A549 (cell line): ENCODE measurements at regions not wholly inside any gene's neighbourhood (a gene's known extent, or its start where the extent isn't known, plus 50 kb on each side); places are given as distances from the start of the nearest gene placed in this dataset.

Experiments
- ATAC-seq, 2 experiments: fragments of 200-7000 bp in 1 of 2; fragments of >200 bp in 1 of 2; cut with Nextera tagmentation in 1 of 2; cut with Tn5 transposase in 1 of 2; 3 replicates each; pipeline versions ENCODE4 v1.8.0 to v1.9.1; 2018 to 2020; ENCODE audit warnings: mild to moderate bottlenecking in 1 of 2, moderate library complexity in 1 of 2
- CTCF ChIA-PET: fragments of 300-600 bp; sonication (Branson Sonifier 250); formaldehyde crosslinking; extraction: SDS; loops from one replicate; lab custom pipeline; 2021; ENCODE audit warnings: antibody characterized with exemption, inconsistent platforms; lab: Yijun Ruan, JAX
- POLR2A ChIA-PET: fragments of 350-600 bp; formaldehyde crosslinking; extraction: SDS; loops from one replicate; lab custom pipeline; 2021; ENCODE audit warnings: antibody characterized with exemption, inconsistent platforms; lab: Yijun Ruan, JAX
- DNase-seq, 2 experiments: peaks; one replicate each; pipeline versions ENCODE4 v3.0.0 to v3.0.0-alpha.2; 2011 to 2016; ENCODE audit warnings: low read depth in 1 of 2, low spot score in 1 of 2
- FAIRE-seq: peaks from 2 replicates; lab custom pipeline; 2011; peaks lifted over from hg19 to GRCh38; lab: Jason Lieb, UNC
- H3K27ac ChIP-seq, 2 experiments: fragments of >200 bp; sonication (Bioruptor Twin); formaldehyde crosslinking; 3 replicates each; pipeline ENCODE4 v1.5.1; 2016 to 2017
- H3K4me1 ChIP-seq: fragments of >200 bp; sonication (Bioruptor Twin); formaldehyde crosslinking; 3 replicates; pipeline ENCODE4 v1.6.1; 2016
- H3K4me2 ChIP-seq: fragments of >200 bp; sonication (Bioruptor Twin); formaldehyde crosslinking; 3 replicates; pipeline ENCODE4 v1.6.1; 2016
- H3K4me3 ChIP-seq: fragments of >200 bp; sonication (Bioruptor Twin); formaldehyde crosslinking; 3 replicates; pipeline ENCODE4 v1.5.1; 2016
- H3K9me3 ChIP-seq: fragments of >200 bp; sonication (Bioruptor Twin); formaldehyde crosslinking; 3 replicates; pipeline ENCODE4 v1.6.1; 2016
- BCL3 ChIP-seq: fragments of >200 bp; sonication (Bioruptor Twin); formaldehyde crosslinking; IDR thresholded peaks from 3 replicates; pipeline ENCODE4 v1.6.1; 2016
- CBX8 ChIP-seq: fragments of 200-600 bp; sonication (generic); IDR thresholded peaks from 2 replicates; pipeline ENCODE4 v1.6.1; 2016
- CHD4 ChIP-seq: fragments of 200-600 bp; sonication (generic); IDR thresholded peaks from 2 replicates; pipeline ENCODE4 v1.6.1; 2016; ENCODE audit warnings: antibody characterized with exemption, mild to moderate bottlenecking, borderline replicate concordance
- ELK1 ChIP-seq: fragments of 150-350 bp; IDR thresholded peaks from 2 replicates; pipeline ENCODE4 v1.6.1; 2014; ENCODE audit warnings: low read depth, mild to moderate bottlenecking, low read length
- FOSB ChIP-seq: fragments of 250-450 bp; sonication (Bioruptor Pico); IDR thresholded peaks from 2 replicates; pipeline ENCODE4 v1.5.0; 2020; ENCODE audit warnings: mild to moderate bottlenecking, moderate library complexity
- FOXS1 ChIP-seq: fragments of 250-450 bp; sonication (Bioruptor Pico); IDR thresholded peaks from 2 replicates; pipeline ENCODE4 v1.5.0; 2020; ENCODE audit warnings: mild to moderate bottlenecking, moderate library complexity
- GATA3 ChIP-seq: IDR thresholded peaks from 2 replicates; pipeline ENCODE4 v1.6.1; 2012; ENCODE audit warnings: borderline replicate concordance
- HOXA7 ChIP-seq: fragments of 250-450 bp; sonication (Bioruptor Pico); IDR thresholded peaks from 2 replicates; pipeline ENCODE4 v1.5.0; 2020; ENCODE audit warnings: mild to moderate bottlenecking, moderate library complexity
- HOXB13 ChIP-seq: fragments of 250-450 bp; sonication (Bioruptor Pico); IDR thresholded peaks from 2 replicates; pipeline ENCODE4 v1.5.0; 2020; ENCODE audit warnings: low read depth, mild to moderate bottlenecking, moderate library complexity
- MAZ ChIP-seq: fragments of 150-350 bp; IDR thresholded peaks from 2 replicates; pipeline ENCODE4 v1.6.1; 2014; ENCODE audit warnings: antibody characterized with exemption, low read depth, low read length, borderline replicate concordance
- NFE2L2 ChIP-seq: fragments of 150-350 bp; conservative IDR thresholded peaks from 2 replicates; pipeline ENCODE4 v1.6.1; 2014; ENCODE audit warnings: low read length
- NPAS2 ChIP-seq: fragments of 250-450 bp; sonication (Bioruptor Pico); IDR thresholded peaks from 2 replicates; pipeline ENCODE4 v1.8.0; 2022; ENCODE audit warnings: mild to moderate bottlenecking, moderate library complexity, borderline replicate concordance
- POLR2AphosphoS2 ChIP-seq: conservative IDR thresholded peaks from 2 replicates; pipeline ENCODE4 v1.6.1; 2012; ENCODE audit warnings: low read length, improper control_type of control experiment, inconsistent platforms
- RARB ChIP-seq: fragments of 250-450 bp; sonication (Bioruptor Pico); IDR thresholded peaks from 2 replicates; pipeline ENCODE4 v1.8.0; 2021; ENCODE audit warnings: mild to moderate bottlenecking, moderate library complexity
- RCOR1 ChIP-seq: fragments of 150-350 bp; IDR thresholded peaks from 2 replicates; pipeline ENCODE4 v1.6.1; 2014; ENCODE audit warnings: antibody characterized with exemption, low read length, low read depth
- SMC3 ChIP-seq: fragments of >200 bp; sonication (Bioruptor Twin); formaldehyde crosslinking; IDR thresholded peaks from 3 replicates; pipeline ENCODE4 v1.6.1; 2018; ENCODE audit warnings: inconsistent platforms
- ZNF302 ChIP-seq: fragments of 250-450 bp; sonication (Bioruptor Pico); IDR thresholded peaks from 2 replicates; pipeline ENCODE4 v1.9.0; 2021; ENCODE audit warnings: inconsistent platforms, mild to moderate bottlenecking, moderate library complexity
- WGBS: methylation state at CpG from one replicate; pipeline ENCODE4 v1.1.6; 2017; ENCODE audit errors: missing lambda C conversion rate; 5-methylcytosine and 5-hydroxymethylcytosine counted together

- H3K27ac ChIP-seq: no peak overlapping the region
- no peak for TF ChIP-seq CHD4
- no peak for TF ChIP-seq HOXA7 (CRISPR knock-in tag)
- no peak for TF ChIP-seq ELK1
- no peak for TF ChIP-seq ZNF302
- no peak for TF ChIP-seq MAZ
- no peak for TF ChIP-seq RARB (CRISPR knock-in tag)
- no peak for TF ChIP-seq FOSB (CRISPR knock-in tag)
- no peak for TF ChIP-seq FOXS1 (CRISPR knock-in tag)
- no peak for TF ChIP-seq SMC3
- H3K4me3 ChIP-seq: no peak overlapping the region
- FAIRE-seq (no peak), DNase-seq (no peak), ATAC-seq (no peak)
- 69% methylated on average over 5 of the region's 9 CpGs for WGBS
- H3K4me1 ChIP-seq: no peaks in the 10 kb centered on the region
- ChIA-PET POLR2A (no interaction called here), CTCF (no interaction called here)
- no peak overlapping the region for H3K4me2 ChIP-seq
- H3K9me3 ChIP-seq: no peaks in the 10 kb centered on the region
Observed at GRCh38 chr22:48588878-48589450, 1238.7 kb downstream of the BRD1 start.

- no peaks in the 10 kb centered on the region for H3K9me3 ChIP-seq
- H3K27ac ChIP-seq: no peak overlapping the region
- TF ChIP-seq CBX8 (no peak), FOSB (CRISPR knock-in tag) (no peak), RCOR1 (no peak), HOXB13 (no peak), GATA3 (no peak), POLR2AphosphoS2 (no peak), CHD4 (no peak), NPAS2 (CRISPR knock-in tag) (no peak)
- CTCF ChIA-PET: no interaction called here
- POLR2A ChIA-PET: no interaction called here
- ATAC-seq: no peak
- FAIRE-seq: no peak
- H3K4me1 ChIP-seq: no peaks in the 10 kb centered on the region
- 71% methylated on average over 20 of the region's 23 CpGs for WGBS
- no peak for DNase-seq
- no peak overlapping the region for H3K4me2 ChIP-seq
- H3K4me3 ChIP-seq: no peak overlapping the region
Observed at GRCh38 chr22:48588151-48588877, 1239.4 kb downstream of the BRD1 start.

GRCh38 chr22:48587236-48587865 is 1240.3 kb downstream of the BRD1 start:
- 74% methylated on average over 8 of the region's 18 CpGs for WGBS
- TF ChIP-seq BCL3 (no peak), NFE2L2 (no peak), HOXB13 (no peak), CHD4 (no peak)
- Histone ChIP-seq H3K4me1 (no peaks in the 10 kb centered on the region), H3K4me2 (no peak overlapping the region), H3K9me3 (no peaks in the 10 kb centered on the region), H3K27ac (no peak overlapping the region), H3K4me3 (no peak overlapping the region)
- CTCF ChIA-PET: interaction anchor here (0.6 kb wide), 1 partner anchor 1575 kb away, joined by 3 read pairs; no protein-coding TSS in a partner anchor
- DNase-seq (no peak), FAIRE-seq (no peak), ATAC-seq (no peak)
- POLR2A ChIA-PET: no interaction called here
